Brain microvascular endothelial cell (primary cell): ENCODE measurements at regions not wholly inside any gene's neighbourhood (a gene's known extent, or its start where the extent isn't known, plus 50 kb on each side); places are given as distances from the start of the nearest gene placed in this dataset.

Experiments
- DNase-seq: peaks from one replicate; pipeline ENCODE4 v3.0.0-alpha.2; 2020
- H3K27ac ChIP-seq: fragments of 250-450 bp; sonication (Bioruptor Pico); 2 replicates; pipeline ENCODE4 v1.5.1; 2020; ENCODE audit warnings: mild to moderate bottlenecking, moderate library complexity
- H3K27me3 ChIP-seq: fragments of 250-450 bp; sonication (Bioruptor Pico); replicated peaks from 2 replicates; pipeline ENCODE4 v1.5.1; 2020; ENCODE audit warnings: mild to moderate bottlenecking
- H3K36me3 ChIP-seq: fragments of 250-450 bp; sonication (Bioruptor Pico); replicated peaks from 2 replicates; pipeline ENCODE4 v1.5.1; 2020; ENCODE audit warnings: mild to moderate bottlenecking
- H3K4me3 ChIP-seq: 2 replicates; pipeline ENCODE4 v1.5.1; 2011; ENCODE audit warnings: low read depth, mild to moderate bottlenecking, control low read depth, low read length, moderate library complexity
- CTCF ChIP-seq: IDR thresholded peaks from 2 replicates; pipeline ENCODE4 v1.5.1; 2011; ENCODE audit warnings: low read depth, mild to moderate bottlenecking, moderate library complexity, low read length, control low read depth, inconsistent platforms; ENCODE audit errors: missing control alignments
- in situ Hi-C: cut with HindIII; loops from 2 replicates; pipeline ENCODE4 v1.10.0; 2017; ENCODE audit warnings: low sequenced_read_pairs, low pct_ligation_motif_present

GRCh38 chr14:30002859-30003258 is 75.2 kb upstream of the PRKD1 start:
- in situ Hi-C loops = no loop called here
- no peak for TF ChIP-seq CTCF
- no peak for DNase-seq
- Histone ChIP-seq H3K36me3 (no peaks in the 10 kb centered on the region), H3K4me3 (no peak overlapping the region), H3K27ac (no peak overlapping the region), H3K27me3 (no peaks in the 10 kb centered on the region)

- Histone ChIP-seq H3K27ac (no peak overlapping the region), H3K4me3 (no peak overlapping the region), H3K36me3 (no peaks in the 10 kb centered on the region), H3K27me3 (no peaks in the 10 kb centered on the region)
- in situ Hi-C loops = no loop called here
- peak; percentile 65 for TF ChIP-seq CTCF
- DNase-seq = peak; percentile 36
Observed at GRCh38 chr14:30005114-30005808, 77.6 kb upstream of the PRKD1 start.

DNA sequence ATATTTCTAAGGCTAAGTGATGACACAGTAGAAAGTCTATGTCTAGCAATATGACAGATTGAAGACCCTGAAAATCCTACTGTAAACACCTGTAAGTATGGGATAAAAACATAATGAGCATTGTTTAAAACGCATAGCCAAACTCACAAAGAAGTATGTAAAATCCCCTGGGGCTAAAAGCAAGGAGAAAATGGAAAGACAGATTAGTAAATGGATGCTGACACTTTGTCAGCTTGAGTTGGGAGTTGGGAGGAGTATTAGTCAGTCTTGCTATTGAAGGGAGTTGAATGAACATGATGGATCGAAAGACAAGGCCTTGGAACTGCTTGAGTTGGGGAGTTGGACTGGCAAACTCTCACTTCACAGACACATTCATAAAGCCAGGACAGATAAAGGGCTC is 79.0 kb upstream of the PRKD1 start:
- no peak for DNase-seq
- H3K27ac ChIP-seq = no peak overlapping the region
- H3K36me3 ChIP-seq = no peaks in the 10 kb centered on the region
- no peak overlapping the region for H3K4me3 ChIP-seq
- H3K27me3 ChIP-seq = no peaks in the 10 kb centered on the region
- in situ Hi-C loops = no loop called here
- no peak for TF ChIP-seq CTCF

- no peak overlapping the region for H3K27ac ChIP-seq
- TF ChIP-seq CTCF = no peak
- H3K36me3 ChIP-seq = no peaks in the 10 kb centered on the region
- H3K4me3 ChIP-seq = no peak overlapping the region
- in situ Hi-C loops = no loop called here
- H3K27me3 ChIP-seq = no peaks in the 10 kb centered on the region
- no peak for DNase-seq
Observed at GRCh38 chr14:30015489-30015888, 87.8 kb upstream of the PRKD1 start.

DNA sequence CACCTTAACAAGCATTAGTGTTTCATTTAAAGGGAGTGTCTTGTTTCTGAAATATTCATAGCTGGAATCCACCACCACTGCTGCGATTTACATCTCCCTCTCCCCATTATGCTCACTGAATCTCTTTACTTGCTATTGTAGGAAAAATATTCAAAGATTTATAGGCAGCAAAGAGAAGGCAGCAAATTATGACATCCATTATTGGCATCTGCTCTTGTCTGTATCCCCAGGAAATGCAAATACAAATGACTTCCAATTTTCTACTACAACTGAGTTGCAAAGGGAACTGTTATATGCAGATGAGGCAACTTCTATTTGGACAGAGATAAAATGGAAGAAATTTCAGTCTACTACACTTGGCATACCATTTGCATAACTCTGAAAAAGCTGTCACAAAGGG is 88.4 kb upstream of the PRKD1 start:
- DNase-seq = no peak
- Histone ChIP-seq H3K27ac (no peak overlapping the region), H3K27me3 (no peaks in the 10 kb centered on the region), H3K4me3 (no peak overlapping the region), H3K36me3 (no peaks in the 10 kb centered on the region)
- in situ Hi-C loops = no loop called here
- no peak for TF ChIP-seq CTCF
